NOMO-1 treated with DMSO at 0.1 percent for 48 hours (cell line): ENCODE measurements at regions not wholly inside any gene's neighbourhood (a gene's known extent, or its start where the extent isn't known, plus 50 kb on each side); places are given as distances from the start of the nearest gene placed in this dataset.
"Not testable (repeated sequence)": the region's sequence is repeated elsewhere in the genome, so short reads cannot be mapped to it uniquely, and the experiment has no call there.

ENCODE experiments used
- DNase-seq: peaks from one replicate; lab custom pipeline; 2025; ENCODE audit not compliant: unreplicated experiment; lab: John Stamatoyannopoulos, UW

- no peak for DNase-seq
Measured at GRCh38 chrX:127207326-127207725, 387.8 kb downstream of the PRR32 start.

- DNase-seq: not testable (repeated sequence)
Measured at GRCh38 chrX:127221821-127222220, 402.3 kb downstream of the PRR32 start.

- DNase-seq: no peak
Measured at GRCh38 chrX:127243654-127244053, 424.1 kb downstream of the PRR32 start.

- no peak for DNase-seq
Measured at GRCh38 chrX:127259742-127260141, 440.2 kb downstream of the PRR32 start.

- DNase-seq: no peak
Measured at GRCh38 chrX:127276326-127276725, 456.8 kb downstream of the PRR32 start.

GRCh38 chrX:127300511-127300910 lies 481.0 kb downstream of the PRR32 start:
- no peak for DNase-seq

- DNase-seq: no peak
Measured at GRCh38 chrX:127302841-127303240, 483.3 kb downstream of the PRR32 start.

- DNase-seq: no peak
Measured at GRCh38 chrX:127305013-127305412, 485.5 kb downstream of the PRR32 start.

GRCh38 chrX:127306262-127306661 lies 486.7 kb downstream of the PRR32 start:
- DNase-seq: no peak

GRCh38 chrX:127313635-127314034 lies 494.1 kb downstream of the PRR32 start:
- DNase-seq: no peak

GRCh38 chrX:127317159-127317558 lies 497.6 kb downstream of the PRR32 start:
- DNase-seq: no peak

GRCh38 chrX:127324128-127324527 lies 504.6 kb downstream of the PRR32 start:
- DNase-seq: no peak
